K562 (cell line): ENCODE measurements at regions not wholly inside any gene's neighbourhood (a gene's known extent, or its start where the extent isn't known, plus 50 kb on each side); places are given as distances from the start of the nearest gene placed in this dataset.

ENCODE experiments used
- ATAC-seq: fragments of 200-7000 bp; cut with Tn5 transposase; 3 replicates; pipeline ENCODE4 v1.9.1; 2020; ENCODE audit warnings: moderate library complexity
- BruUV-seq: library from RNA; stranded (reverse); fragments of 400-500 nt; replicated peaks from 2 replicates; lab custom pipeline; 2021; lab: Mats Ljungman, UMichigan
- CTCF ChIA-PET: fragments of 300-600 bp; formaldehyde crosslinking; extraction: SDS; loops from one replicate; lab custom pipeline; 2021; ENCODE audit warnings: low intra/inter-chr PET ratio; lab: Yijun Ruan, JAX
- POLR2A ChIA-PET: fragments of 300-600, 350-650 bp; sonication (Branson Sonifier 250); formaldehyde crosslinking; extraction: SDS; loops from one replicate; lab custom pipeline; 2021; ENCODE audit warnings: antibody characterized with exemption, inconsistent platforms; lab: Yijun Ruan, JAX
- DNase-seq, 4 experiments: peaks; one replicate each; pipeline versions ENCODE4 v3.0.0 to v3.0.0-alpha.2; 2011 to 2018; ENCODE audit warnings: low spot score in 3 of 4, mixed read lengths in 3 of 4; ENCODE audit errors: extremely low read depth in 1 of 4
- FAIRE-seq: peaks from 2 replicates; lab custom pipeline; 2011; peaks lifted over from hg19 to GRCh38; lab: Jason Lieb, UNC
- H2AFZ ChIP-seq: 2 replicates; pipeline ENCODE4 v1.6.0; 2011; ENCODE audit warnings: low read depth, low read length, control low read depth, inconsistent platforms
- H3K27ac ChIP-seq: fragments of 200-600 bp; 3 replicates; pipeline ENCODE4 v1.8.0; 2011; ENCODE audit warnings: low read depth, mild to moderate bottlenecking, control low read depth, inconsistent platforms, low read length, moderate library complexity, mixed read lengths; ENCODE audit errors: extremely low read depth
- H3K27me3 ChIP-seq, 2 experiments: fragments of 300-600 bp in 1 of 2; 2 replicates in 1 of 2; 3 replicates in 1 of 2; pipeline versions ENCODE4 v1.6.0 to v1.8.0; 2011; ENCODE audit warnings: inconsistent platforms in 2 of 2, low read length in 2 of 2, mild to moderate bottlenecking in 1 of 2, mixed read lengths in 1 of 2, moderate library complexity in 1 of 2; ENCODE audit not compliant: control insufficient read depth in 2 of 2, insufficient read depth in 2 of 2
- H3K36me3 ChIP-seq: fragments of 300-600 bp; 3 replicates; pipeline ENCODE4 v1.8.0; 2011; ENCODE audit warnings: mild to moderate bottlenecking, low read length, inconsistent platforms; ENCODE audit not compliant: control insufficient read depth, insufficient read depth
- H3K4me1 ChIP-seq, 2 experiments: fragments of 200-600 bp in 1 of 2; replicated peaks in 1 of 2; 2 replicates in 1 of 2; 3 replicates in 1 of 2; pipeline versions ENCODE4 v1.5.1 to v1.8.0; 2011; ENCODE audit warnings: inconsistent platforms in 2 of 2, low read length in 2 of 2, mild to moderate bottlenecking in 1 of 2, mixed read lengths in 1 of 2, moderate library complexity in 1 of 2; ENCODE audit not compliant: control insufficient read depth in 2 of 2, insufficient read depth in 2 of 2
- H3K4me2 ChIP-seq: 2 replicates; pipeline ENCODE4 v1.6.1; 2011; ENCODE audit warnings: low read length, control low read depth, inconsistent platforms, mixed read lengths; ENCODE audit not compliant: insufficient read depth
- H3K4me3 ChIP-seq: fragments of 200-600 bp; sonication (generic), shearing (Covaris generic); 2 replicates; pipeline ENCODE4 v1.5.1; 2016; ENCODE audit warnings: control low read depth, inconsistent platforms
- H3K79me2 ChIP-seq: fragments of 200-600 bp; 3 replicates; pipeline ENCODE4 v1.8.0; 2011; ENCODE audit warnings: low read length, inconsistent platforms; ENCODE audit not compliant: control insufficient read depth, insufficient read depth
- H3K9ac ChIP-seq, 2 experiments: 2 replicates each; pipeline versions ENCODE4 v1.6.0 to v1.6.1; 2011; ENCODE audit warnings: low read depth in 2 of 2, low read length in 2 of 2, control low read depth in 1 of 2, inconsistent platforms in 1 of 2, mild to moderate bottlenecking in 1 of 2, mixed read lengths in 1 of 2; ENCODE audit not compliant: insufficient read depth in 1 of 2
- H3K9me1 ChIP-seq: one replicate; pipeline ENCODE4 v1.6.0; 2011; ENCODE audit warnings: inconsistent platforms, mild to moderate bottlenecking, low read length, moderate library complexity; ENCODE audit not compliant: control insufficient read depth, insufficient read depth
- H3K9me3 ChIP-seq: replicated peaks from 2 replicates; pipeline ENCODE4 v1.5.1; 2011; ENCODE audit warnings: low read depth, low read length, inconsistent platforms; ENCODE audit not compliant: control insufficient read depth, insufficient read depth
- H4K20me1 ChIP-seq: replicated peaks from 2 replicates; pipeline ENCODE4 v1.6.1; 2011; ENCODE audit warnings: low read length, inconsistent platforms, mixed read lengths; ENCODE audit not compliant: control insufficient read depth, insufficient read depth
- ETS1 ChIP-seq: conservative IDR thresholded peaks from 2 replicates; pipeline ENCODE4 v1.6.1; 2011; ENCODE audit warnings: low read depth, mild to moderate bottlenecking, low read length; ENCODE audit not compliant: control insufficient read depth
- HMG20A ChIP-seq: fragments of 450-650 bp; formaldehyde crosslinking; conservative IDR thresholded peaks from 2 replicates; pipeline ENCODE4 v1.4.0; 2020; ENCODE audit warnings: mild to moderate bottlenecking, mixed read lengths
- JUN ChIP-seq, 2 experiments: sonication (generic) in 1 of 2; formaldehyde crosslinking in 1 of 2; IDR thresholded peaks; 2 replicates each; pipeline versions ENCODE4 v1.6.1 to v1.8.0; 2012 to 2022; ENCODE audit warnings: borderline replicate concordance in 2 of 2, mild to moderate bottlenecking in 2 of 2, improper control_type of control experiment in 1 of 2, low read depth in 1 of 2, low read length in 1 of 2, missing genetic modification reagents in 1 of 2
- KLF10 ChIP-seq: fragments of 250-450 bp; sonication (Bioruptor Pico); IDR thresholded peaks from 2 replicates; pipeline ENCODE4 v1.6.1; 2021; ENCODE audit warnings: matching md5 sums
- NEUROD1 ChIP-seq: fragments of 150-350 bp; IDR thresholded peaks from 2 replicates; pipeline ENCODE4 v1.6.1; 2014; ENCODE audit warnings: borderline replicate concordance, low read length, low read depth; ENCODE audit not compliant: partially characterized antibody
- RBFOX2 ChIP-seq: fragments of 200-400 bp; formaldehyde crosslinking; IDR thresholded peaks from 2 replicates; pipeline ENCODE4 v1.6.1; 2017; ENCODE audit warnings: low read depth, mild to moderate bottlenecking, low read length, moderate library complexity
- RFX7 ChIP-seq: fragments of 250-450 bp; sonication (Bioruptor Pico); IDR thresholded peaks from 2 replicates; pipeline ENCODE4 v1.5.1; 2021; ENCODE audit warnings: mild to moderate bottlenecking
- SAFB2 ChIP-seq: fragments of 200-400 bp; formaldehyde crosslinking; IDR thresholded peaks from 2 replicates; pipeline ENCODE4 v1.6.1; 2018; ENCODE audit warnings: borderline replicate concordance, low read length, low read depth, moderate library complexity; ENCODE audit not compliant: severe bottlenecking
- SRSF7 ChIP-seq: fragments of 200-400 bp; formaldehyde crosslinking; optimal IDR thresholded peaks from 2 replicates; pipeline ENCODE3; 2017; ENCODE audit warnings: mild to moderate bottlenecking, low read depth, low read length
- TCF15 ChIP-seq: fragments of 250-450 bp; sonication (Bioruptor Pico); IDR thresholded peaks from 2 replicates; pipeline ENCODE4 v1.8.0; 2022; ENCODE audit warnings: moderate library complexity, mild to moderate bottlenecking, inconsistent platforms
- TFE3 ChIP-seq: fragments of 450-650 bp; formaldehyde crosslinking; IDR thresholded peaks from 2 replicates; pipeline ENCODE4 v1.4.0; 2020; ENCODE audit warnings: mild to moderate bottlenecking, mixed read lengths
- ZNF263 ChIP-seq: sonication (generic); formaldehyde crosslinking; IDR thresholded peaks from 2 replicates; pipeline ENCODE4 v1.8.0; 2022; ENCODE audit warnings: mild to moderate bottlenecking, missing genetic modification reagents, borderline replicate concordance
- ZNF778 ChIP-seq: fragments of 450-650 bp; formaldehyde crosslinking; IDR thresholded peaks from 2 replicates; pipeline ENCODE4 v1.4.0; 2020; ENCODE audit warnings: mild to moderate bottlenecking, moderate library complexity
- WGBS: fragments of 100-300 bp; shearing (Covaris generic); methylation state at CpG from one replicate; pipeline ENCODE4 v1.1.6; 2016; ENCODE audit warnings: low coverage, mixed read lengths; ENCODE audit not compliant: insufficient coverage; ENCODE audit errors: missing lambda C conversion rate; 5-methylcytosine and 5-hydroxymethylcytosine counted together
- in situ Hi-C: fragments of 300-500 bp; cut with MboI; formaldehyde crosslinking; loops from 4 replicates; pipeline ENCODE4 v1.15.0; 2018; ENCODE audit warnings: inconsistent platforms, mixed read lengths
- intact Hi-C: fragments of 100-400 bp; cut with micrococcal nuclease; formaldehyde crosslinking; loops from 2 replicates; pipeline ENCODE4 v1.14.2; 2022

GRCh38 chr4:154030152-154030551 lies 241.3 kb upstream of the SFRP2 start:
- CTCF ChIA-PET: no interaction called here
- Histone ChIP-seq H3K9me1 (no peaks in the 10 kb centered on the region), H3K9me3 (no peaks in the 10 kb centered on the region), H3K36me3 (no peaks in the 10 kb centered on the region), H3K9ac (no peak overlapping the region), H2AFZ (no peak overlapping the region), H3K79me2 (no peaks in the 10 kb centered on the region), H3K27me3 (peaks cover 0 to 3% of the 10 kb centered on the region in 2 experiments; a peak in 1 of 5 replicates), H4K20me1 (no peaks in the 10 kb centered on the region), H3K27ac (no peak overlapping the region), H3K4me1 (no peaks in the 10 kb centered on the region), H3K4me2 (no peak overlapping the region), H3K4me3 (no peak overlapping the region)
- DNase-seq: no peak
- no TSS peak for BruUV-seq
- WGBS: 0% methylated on average over 2 of the region's 2 CpGs
- POLR2A ChIA-PET: interaction anchor here (1.1 kb wide), 1 partner anchor 17 kb away, joined by 3 read pairs; no protein-coding TSS in a partner anchor
- in situ Hi-C loops (no loop called here), intact Hi-C loops (no loop called here)
- TF ChIP-seq KLF10 (CRISPR knock-in tag) (no peak), SAFB2 (no peak)
- FAIRE-seq: no peak
- ATAC-seq: no peak

GRCh38 chr4:154029171-154029570 lies 240.3 kb upstream of the SFRP2 start:
- POLR2A ChIA-PET: no interaction called here
- no peak overlapping the region for H2AFZ ChIP-seq
- CTCF ChIA-PET: no interaction called here
- no peaks in the 10 kb centered on the region for H3K4me1 ChIP-seq
- BruUV-seq: no TSS peak
- H3K9me1 ChIP-seq: no peaks in the 10 kb centered on the region
- WGBS: 0% methylated on average over 2 of the region's 2 CpGs
- no peaks in the 10 kb centered on the region for H3K36me3 ChIP-seq
- H3K4me2 ChIP-seq: no peak overlapping the region
- DNase-seq: no peak
- H4K20me1 ChIP-seq: no peaks in the 10 kb centered on the region
- intact Hi-C loops (no loop called here), in situ Hi-C loops (no loop called here)
- no peaks in the 10 kb centered on the region for H3K79me2 ChIP-seq
- H3K27me3 ChIP-seq: peaks cover 0 to 3% of the 10 kb centered on the region in 2 experiments; a peak in 1 of 5 replicates
- no peak overlapping the region for H3K9ac ChIP-seq
- no peak overlapping the region for H3K4me3 ChIP-seq
- FAIRE-seq: no peak
- no peaks in the 10 kb centered on the region for H3K9me3 ChIP-seq
- no peak overlapping the region for H3K27ac ChIP-seq
- ATAC-seq: no peak
- TF ChIP-seq ETS1 (no peak), SRSF7 (no peak), RBFOX2 (no peak), HMG20A (CRISPR knock-in tag) (no peak), ZNF778 (no peak), JUN (IDR thresholded peaks at IDR 0.05; ENCODE audit: borderline replicate concordance, low read depth, low read length) (no peak), JUN (CRISPR knock-in tag; IDR thresholded peaks at IDR 0.05; ENCODE audit: borderline replicate concordance) (no peak), TCF15 (no peak), NEUROD1 (no peak), TFE3 (CRISPR knock-in tag) (no peak), ZNF263 (CRISPR knock-in tag) (no peak), RFX7 (no peak)
